ENCODE measurements at regions not wholly inside any gene's neighbourhood (a gene's known extent, or its start where the extent isn't known, plus 50 kb on each side); places are given as distances from the start of the nearest gene placed in this dataset.

DNA sequence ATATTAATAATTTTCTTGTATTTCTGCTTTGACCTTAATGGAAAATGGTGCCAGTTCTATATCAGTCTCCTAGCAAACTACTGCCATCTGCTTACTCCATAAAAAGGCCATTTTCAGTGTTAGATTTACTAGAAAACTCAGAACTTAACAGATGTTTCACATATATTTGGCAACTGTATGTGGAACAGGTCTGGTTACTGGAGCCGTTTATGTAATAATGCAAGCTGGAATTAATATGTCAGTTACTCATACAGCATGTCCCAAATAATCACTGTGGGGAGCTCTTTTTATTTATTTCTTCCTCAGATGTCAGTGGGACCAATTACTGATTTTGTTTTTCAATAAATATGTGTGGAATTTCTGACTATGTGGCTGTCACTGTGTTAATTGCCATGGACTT lies 1247.6 kb downstream of the CNTNAP5 start:
- Histone ChIP-seq H3K36me3 (ENCODE audit: insufficient read depth, low read length) (no peaks in the 10 kb centered on the region), H3K9me3 (ENCODE audit: insufficient read depth, low read depth, low read length) (no peaks in the 10 kb centered on the region)

DNA sequence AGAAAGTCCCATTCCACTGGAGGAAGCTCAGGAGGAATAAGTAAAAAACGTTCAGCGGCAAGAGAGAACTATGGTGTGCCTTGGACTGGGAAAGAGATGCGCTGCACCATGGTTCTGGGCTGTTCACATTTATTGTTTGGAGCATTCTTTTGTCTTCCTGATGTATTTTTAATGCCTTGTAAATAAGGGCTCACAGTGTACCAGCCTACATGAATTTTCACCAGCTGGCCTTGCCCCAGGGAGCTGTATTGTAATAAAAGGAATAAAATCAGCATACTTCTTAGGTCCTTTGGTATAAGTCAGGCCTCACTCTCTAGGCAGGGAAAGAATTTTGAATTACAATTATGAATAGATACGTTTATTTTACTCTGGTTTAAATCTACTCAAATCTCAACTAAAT lies 1249.6 kb downstream of the CNTNAP5 start:
- Histone ChIP-seq H3K4me2 (ENCODE audit: low read depth, low read length, poor library complexity, severe bottlenecking) (no peak overlapping the region), H3K27me3 (ENCODE audit: insufficient read depth, low read length, poor library complexity, severe bottlenecking) (no peaks in the 10 kb centered on the region), H3F3A (ENCODE audit: low read depth) (no peaks in the 10 kb centered on the region), H3K79me2 (ENCODE audit: insufficient read depth, low read length) (no peaks in the 10 kb centered on the region), H3K9me3 (ENCODE audit: insufficient read depth, low read depth, low read length) (no peaks in the 10 kb centered on the region), H3K36me3 (ENCODE audit: insufficient read depth, low read length) (no peaks in the 10 kb centered on the region), H3K4me1 (ENCODE audit: insufficient read depth, low read length, poor library complexity, severe bottlenecking) (no peaks in the 10 kb centered on the region), H2AFZ (ENCODE audit: low read length) (no peak overlapping the region), H3K9ac (ENCODE audit: low read depth, low read length, poor library complexity, severe bottlenecking) (no peak overlapping the region), H3K9me2 (replicated peaks; ENCODE audit: low read depth, low read length) (no peaks in the 10 kb centered on the region), H3K4me3 (ENCODE audit: low read length, poor library complexity, severe bottlenecking) (no peak overlapping the region), H4K20me1 (ENCODE audit: insufficient read depth, low read length, poor library complexity, severe bottlenecking) (no peaks in the 10 kb centered on the region)
- no peak for TF ChIP-seq EZH2phosphoT487 (IDR thresholded peaks at IDR 0.05; ENCODE audit: borderline replicate concordance)
- TF ChIP-seq, protein P1, sequence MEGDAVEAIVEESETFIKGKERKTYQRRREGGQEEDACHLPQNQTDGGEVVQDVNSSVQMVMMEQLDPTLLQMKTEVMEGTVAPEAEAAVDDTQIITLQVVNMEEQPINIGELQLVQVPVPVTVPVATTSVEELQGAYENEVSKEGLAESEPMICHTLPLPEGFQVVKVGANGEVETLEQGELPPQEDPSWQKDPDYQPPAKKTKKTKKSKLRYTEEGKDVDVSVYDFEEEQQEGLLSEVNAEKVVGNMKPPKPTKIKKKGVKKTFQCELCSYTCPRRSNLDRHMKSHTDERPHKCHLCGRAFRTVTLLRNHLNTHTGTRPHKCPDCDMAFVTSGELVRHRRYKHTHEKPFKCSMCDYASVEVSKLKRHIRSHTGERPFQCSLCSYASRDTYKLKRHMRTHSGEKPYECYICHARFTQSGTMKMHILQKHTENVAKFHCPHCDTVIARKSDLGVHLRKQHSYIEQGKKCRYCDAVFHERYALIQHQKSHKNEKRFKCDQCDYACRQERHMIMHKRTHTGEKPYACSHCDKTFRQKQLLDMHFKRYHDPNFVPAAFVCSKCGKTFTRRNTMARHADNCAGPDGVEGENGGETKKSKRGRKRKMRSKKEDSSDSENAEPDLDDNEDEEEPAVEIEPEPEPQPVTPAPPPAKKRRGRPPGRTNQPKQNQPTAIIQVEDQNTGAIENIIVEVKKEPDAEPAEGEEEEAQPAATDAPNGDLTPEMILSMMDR (conservative IDR thresholded peaks at IDR 0.05; ENCODE audit: low read length), result no peak

More for the DNA sequence above, 1247.6 kb downstream of the CNTNAP5 start:
- Histone ChIP-seq H3K9ac (ENCODE audit: low read depth, low read length, poor library complexity, severe bottlenecking) (no peak overlapping the region), H2AFZ (ENCODE audit: low read length) (no peak overlapping the region), H4K20me1 (ENCODE audit: insufficient read depth, low read length, poor library complexity, severe bottlenecking) (no peaks in the 10 kb centered on the region), H3K9me2 (replicated peaks; ENCODE audit: low read depth, low read length) (no peaks in the 10 kb centered on the region), H3K27me3 (ENCODE audit: insufficient read depth, low read length, poor library complexity, severe bottlenecking) (no peaks in the 10 kb centered on the region), H3K4me3 (ENCODE audit: low read length, poor library complexity, severe bottlenecking) (no peak overlapping the region), H3K4me1 (ENCODE audit: insufficient read depth, low read length, poor library complexity, severe bottlenecking) (no peaks in the 10 kb centered on the region), H3F3A (ENCODE audit: low read depth) (no peaks in the 10 kb centered on the region), H3K4me2 (ENCODE audit: low read depth, low read length, poor library complexity, severe bottlenecking) (no peak overlapping the region), H3K79me2 (ENCODE audit: insufficient read depth, low read length) (no peaks in the 10 kb centered on the region)
- no peak for TF ChIP-seq EZH2phosphoT487 (IDR thresholded peaks at IDR 0.05; ENCODE audit: borderline replicate concordance)
- TF ChIP-seq, protein P1 (conservative IDR thresholded peaks at IDR 0.05; ENCODE audit: low read length), result no peak

DNA sequence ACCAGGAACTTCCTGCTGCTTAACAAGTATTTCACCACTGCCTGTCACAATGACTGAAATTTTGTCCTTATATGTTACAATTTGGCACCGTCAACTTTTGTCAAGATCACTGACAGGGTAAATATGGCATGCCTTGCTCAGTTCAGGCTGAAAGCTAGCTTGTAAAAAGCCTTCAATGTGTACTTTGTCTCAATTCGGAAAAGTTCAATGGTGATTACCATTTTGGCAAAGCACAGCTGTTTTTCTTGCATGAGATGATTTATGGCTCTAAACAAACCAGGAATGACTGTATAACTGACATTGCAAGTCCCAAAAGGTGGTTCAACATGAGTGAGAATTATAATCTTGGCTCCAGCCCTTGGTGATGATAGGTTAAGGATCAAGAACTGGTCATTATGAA lies 1255.2 kb downstream of the CNTNAP5 start:
- no peak overlapping the region for H3K4me2 ChIP-seq (ENCODE audit: low read depth, low read length, poor library complexity, severe bottlenecking)
- no peaks in the 10 kb centered on the region for H3F3A ChIP-seq (ENCODE audit: low read depth)
- H4K20me1 ChIP-seq (ENCODE audit: insufficient read depth, low read length, poor library complexity, severe bottlenecking), result no peaks in the 10 kb centered on the region
- no peak overlapping the region for H2AFZ ChIP-seq (ENCODE audit: low read length)
- no peaks in the 10 kb centered on the region for H3K27me3 ChIP-seq (ENCODE audit: insufficient read depth, low read length, poor library complexity, severe bottlenecking)
- no peaks in the 10 kb centered on the region for H3K4me1 ChIP-seq (ENCODE audit: insufficient read depth, low read length, poor library complexity, severe bottlenecking)
- no peak overlapping the region for H3K9ac ChIP-seq (ENCODE audit: low read depth, low read length, poor library complexity, severe bottlenecking)
- no peaks in the 10 kb centered on the region for H3K36me3 ChIP-seq (ENCODE audit: insufficient read depth, low read length)
- H3K79me2 ChIP-seq (ENCODE audit: insufficient read depth, low read length), result no peaks in the 10 kb centered on the region
- no peaks in the 10 kb centered on the region for H3K9me3 ChIP-seq (ENCODE audit: insufficient read depth, low read depth, low read length)
- TF ChIP-seq, protein P1 (conservative IDR thresholded peaks at IDR 0.05; ENCODE audit: low read length), result no peak
- TF ChIP-seq EZH2phosphoT487 (IDR thresholded peaks at IDR 0.05; ENCODE audit: borderline replicate concordance), result no peak
- no peaks in the 10 kb centered on the region for H3K9me2 ChIP-seq (replicated peaks; ENCODE audit: low read depth, low read length)
- no peak overlapping the region for H3K4me3 ChIP-seq (ENCODE audit: low read length, poor library complexity, severe bottlenecking)

All from Loucy (cell line).